Neural crest cell (in vitro differentiated cells): ENCODE measurements at regions not wholly inside any gene's neighbourhood (a gene's known extent, or its start where the extent isn't known, plus 50 kb on each side); places are given as distances from the start of the nearest gene placed in this dataset.

Experiments
- DNase-seq: peaks from one replicate; pipeline ENCODE4 v3.0.0; 2021; ENCODE audit warnings: low read depth, mixed read lengths, low spot score
- H3K27ac Mint-ChIP-seq: one replicate; pipeline ENCODE4 v1.8.0; 2021; ENCODE audit warnings: mild to moderate bottlenecking, mixed read lengths; ENCODE audit not compliant: unreplicated experiment
- H3K27me3 Mint-ChIP-seq: 2 replicates; pipeline ENCODE4 v1.8.0; 2021; ENCODE audit warnings: low read depth, mild to moderate bottlenecking, mixed read lengths
- H3K36me3 Mint-ChIP-seq: 2 replicates; pipeline ENCODE4 v1.8.0; 2021; ENCODE audit warnings: low read depth, mild to moderate bottlenecking, mixed read lengths
- H3K4me1 Mint-ChIP-seq: 2 replicates; pipeline ENCODE4 v1.8.0; 2021; ENCODE audit warnings: mixed read lengths
- H3K4me3 Mint-ChIP-seq: one replicate; pipeline ENCODE4 v1.8.0; 2021; ENCODE audit warnings: mild to moderate bottlenecking, mixed read lengths
- H3K9me3 Mint-ChIP-seq: 2 replicates; pipeline ENCODE4 v1.8.0; 2021; ENCODE audit warnings: mixed read lengths
- CTCF ChIP-seq: fragments of 200-600 bp; sonication (generic); conservative IDR thresholded peaks from 2 replicates; pipeline ENCODE4 v1.5.0; 2021; ENCODE audit warnings: antibody characterized with exemption, mild to moderate bottlenecking

GRCh38 chr5:68894673-68895072 lies 199.1 kb upstream of the SLC30A5 start:
- no peak for TF ChIP-seq CTCF
- DNase-seq: no peak
- no peak overlapping the region for H3K27ac Mint-ChIP-seq
- H3K27me3 Mint-ChIP-seq: no peaks in the 10 kb centered on the region
- H3K9me3 Mint-ChIP-seq: no peaks in the 10 kb centered on the region
- H3K4me3 Mint-ChIP-seq: no peak overlapping the region
- peaks cover 11% of the 10 kb centered on the region for H3K4me1 Mint-ChIP-seq
- H3K36me3 Mint-ChIP-seq: no peaks in the 10 kb centered on the region

- H3K4me3 Mint-ChIP-seq: no peak overlapping the region
- TF ChIP-seq CTCF: no peak
- peaks cover 17% of the 10 kb centered on the region for H3K4me1 Mint-ChIP-seq
- no peak for DNase-seq
- H3K36me3 Mint-ChIP-seq: no peaks in the 10 kb centered on the region
- no peaks in the 10 kb centered on the region for H3K9me3 Mint-ChIP-seq
- H3K27me3 Mint-ChIP-seq: no peaks in the 10 kb centered on the region
- no peak overlapping the region for H3K27ac Mint-ChIP-seq
These were observed 194.8 kb upstream of the SLC30A5 start for GRCh38 chr5:68898951-68899471.

- DNase-seq: no peak
- Mint-ChIP-seq H3K4me3 (no peak overlapping the region), H3K4me1 (no peaks in the 10 kb centered on the region), H3K27ac (peak overlapping the region; percentile 82), H3K27me3 (no peaks in the 10 kb centered on the region), H3K9me3 (no peaks in the 10 kb centered on the region), H3K36me3 (no peaks in the 10 kb centered on the region)
- no peak for TF ChIP-seq CTCF
These were observed 181.7 kb upstream of the SLC30A5 start for GRCh38 chr5:68911840-68912690.

GRCh38 chr5:68915079-68915478 lies 178.7 kb upstream of the SLC30A5 start:
- no peak overlapping the region for H3K27ac Mint-ChIP-seq
- H3K36me3 Mint-ChIP-seq: peaks cover 2% of the 10 kb centered on the region
- no peak overlapping the region for H3K4me3 Mint-ChIP-seq

GRCh38 chr5:68918306-68918705 lies 175.5 kb upstream of the SLC30A5 start:
- no peak for TF ChIP-seq CTCF
- Mint-ChIP-seq H3K4me3 (no peak overlapping the region), H3K27ac (no peak overlapping the region), H3K36me3 (peaks cover 3% of the 10 kb centered on the region), H3K27me3 (no peaks in the 10 kb centered on the region), H3K9me3 (peaks cover 12% of the 10 kb centered on the region), H3K4me1 (peaks cover 1% of the 10 kb centered on the region)
- no peak for DNase-seq

More at GRCh38 chr5:68915079-68915478, 178.7 kb upstream of the SLC30A5 start:
- no peak for DNase-seq
- no peaks in the 10 kb centered on the region for H3K4me1 Mint-ChIP-seq
- no peaks in the 10 kb centered on the region for H3K27me3 Mint-ChIP-seq
- TF ChIP-seq CTCF: no peak
- H3K9me3 Mint-ChIP-seq: peaks cover 8% of the 10 kb centered on the region
